K562 (cell line): ENCODE measurements at regions not wholly inside any gene's neighbourhood (a gene's known extent, or its start where the extent isn't known, plus 50 kb on each side); places are given as distances from the start of the nearest gene placed in this dataset.
"Not testable (repeated sequence)": the region's sequence is repeated elsewhere in the genome, so short reads cannot be mapped to it uniquely, and the experiment has no call there.

ENCODE experiments used
- ATAC-seq: fragments of 200-7000 bp; cut with Tn5 transposase; 3 replicates; pipeline ENCODE4 v1.9.1; 2020; ENCODE audit warnings: moderate library complexity
- BruUV-seq: library from RNA; stranded (reverse); fragments of 400-500 nt; replicated peaks from 2 replicates; lab custom pipeline; 2021; lab: Mats Ljungman, UMichigan
- CTCF ChIA-PET: fragments of 300-600 bp; formaldehyde crosslinking; extraction: SDS; loops from one replicate; lab custom pipeline; 2021; ENCODE audit warnings: low intra/inter-chr PET ratio; lab: Yijun Ruan, JAX
- POLR2A ChIA-PET: fragments of 300-600, 350-650 bp; sonication (Branson Sonifier 250); formaldehyde crosslinking; extraction: SDS; loops from one replicate; lab custom pipeline; 2021; ENCODE audit warnings: antibody characterized with exemption, inconsistent platforms; lab: Yijun Ruan, JAX
- DNase-seq, 4 experiments: peaks; one replicate each; pipeline versions ENCODE4 v3.0.0 to v3.0.0-alpha.2; 2011 to 2018; ENCODE audit warnings: low spot score in 3 of 4, mixed read lengths in 3 of 4; ENCODE audit errors: extremely low read depth in 1 of 4
- FAIRE-seq: peaks from 2 replicates; lab custom pipeline; 2011; peaks lifted over from hg19 to GRCh38; lab: Jason Lieb, UNC
- H2AFZ ChIP-seq: 2 replicates; pipeline ENCODE4 v1.6.0; 2011; ENCODE audit warnings: low read depth, low read length, control low read depth, inconsistent platforms
- H3K27ac ChIP-seq: fragments of 200-600 bp; 3 replicates; pipeline ENCODE4 v1.8.0; 2011; ENCODE audit warnings: low read depth, mild to moderate bottlenecking, control low read depth, inconsistent platforms, low read length, moderate library complexity, mixed read lengths; ENCODE audit errors: extremely low read depth
- H3K27me3 ChIP-seq, 2 experiments: fragments of 300-600 bp in 1 of 2; 2 replicates in 1 of 2; 3 replicates in 1 of 2; pipeline versions ENCODE4 v1.6.0 to v1.8.0; 2011; ENCODE audit warnings: inconsistent platforms in 2 of 2, low read length in 2 of 2, mild to moderate bottlenecking in 1 of 2, mixed read lengths in 1 of 2, moderate library complexity in 1 of 2; ENCODE audit not compliant: control insufficient read depth in 2 of 2, insufficient read depth in 2 of 2
- H3K36me3 ChIP-seq: fragments of 300-600 bp; 3 replicates; pipeline ENCODE4 v1.8.0; 2011; ENCODE audit warnings: mild to moderate bottlenecking, low read length, inconsistent platforms; ENCODE audit not compliant: control insufficient read depth, insufficient read depth
- H3K4me1 ChIP-seq, 2 experiments: fragments of 200-600 bp in 1 of 2; replicated peaks in 1 of 2; 2 replicates in 1 of 2; 3 replicates in 1 of 2; pipeline versions ENCODE4 v1.5.1 to v1.8.0; 2011; ENCODE audit warnings: inconsistent platforms in 2 of 2, low read length in 2 of 2, mild to moderate bottlenecking in 1 of 2, mixed read lengths in 1 of 2, moderate library complexity in 1 of 2; ENCODE audit not compliant: control insufficient read depth in 2 of 2, insufficient read depth in 2 of 2
- H3K4me2 ChIP-seq: 2 replicates; pipeline ENCODE4 v1.6.1; 2011; ENCODE audit warnings: low read length, control low read depth, inconsistent platforms, mixed read lengths; ENCODE audit not compliant: insufficient read depth
- H3K4me3 ChIP-seq: fragments of 200-600 bp; sonication (generic), shearing (Covaris generic); 2 replicates; pipeline ENCODE4 v1.5.1; 2016; ENCODE audit warnings: control low read depth, inconsistent platforms
- H3K79me2 ChIP-seq: fragments of 200-600 bp; 3 replicates; pipeline ENCODE4 v1.8.0; 2011; ENCODE audit warnings: low read length, inconsistent platforms; ENCODE audit not compliant: control insufficient read depth, insufficient read depth
- H3K9ac ChIP-seq, 2 experiments: 2 replicates each; pipeline versions ENCODE4 v1.6.0 to v1.6.1; 2011; ENCODE audit warnings: low read depth in 2 of 2, low read length in 2 of 2, control low read depth in 1 of 2, inconsistent platforms in 1 of 2, mild to moderate bottlenecking in 1 of 2, mixed read lengths in 1 of 2; ENCODE audit not compliant: insufficient read depth in 1 of 2
- H3K9me1 ChIP-seq: one replicate; pipeline ENCODE4 v1.6.0; 2011; ENCODE audit warnings: inconsistent platforms, mild to moderate bottlenecking, low read length, moderate library complexity; ENCODE audit not compliant: control insufficient read depth, insufficient read depth
- H3K9me3 ChIP-seq: replicated peaks from 2 replicates; pipeline ENCODE4 v1.5.1; 2011; ENCODE audit warnings: low read depth, low read length, inconsistent platforms; ENCODE audit not compliant: control insufficient read depth, insufficient read depth
- H4K20me1 ChIP-seq: replicated peaks from 2 replicates; pipeline ENCODE4 v1.6.1; 2011; ENCODE audit warnings: low read length, inconsistent platforms, mixed read lengths; ENCODE audit not compliant: control insufficient read depth, insufficient read depth
- CBX8 ChIP-seq: fragments of 200-600 bp; sonication (generic); IDR thresholded peaks from 2 replicates; pipeline ENCODE4 v1.6.1; 2012; ENCODE audit warnings: borderline replicate concordance, mixed run types, low read depth, mild to moderate bottlenecking, moderate library complexity, mixed read lengths, low read length, control low read depth, inconsistent platforms; ENCODE audit not compliant: poor library complexity, severe bottlenecking; ENCODE audit errors: extremely low read depth
- ERF ChIP-seq: fragments of 450-650 bp; formaldehyde crosslinking; IDR thresholded peaks from 2 replicates; pipeline ENCODE4 v1.4.0; 2020; ENCODE audit warnings: mild to moderate bottlenecking, mixed read lengths
- FOXO4 ChIP-seq: fragments of 450-650 bp; formaldehyde crosslinking; IDR thresholded peaks from 2 replicates; pipeline ENCODE4 v1.4.0; 2020; ENCODE audit warnings: mild to moderate bottlenecking, moderate library complexity
- ZBTB2 ChIP-seq: fragments of 450-650 bp; IDR thresholded peaks from 2 replicates; pipeline ENCODE4 v1.6.1; 2016; ENCODE audit warnings: antibody characterized with exemption
- ZNF668 ChIP-seq: fragments of 250-450 bp; sonication (Bioruptor Pico); IDR thresholded peaks from 2 replicates; pipeline ENCODE4 v1.8.0; 2022; ENCODE audit warnings: mild to moderate bottlenecking, inconsistent platforms
- ZNF740 ChIP-seq, 3 experiments: fragments of 200-800 bp in 1 of 3; sonication (Bioruptor generic) in 1 of 3; sonication (generic) in 1 of 3; formaldehyde crosslinking in 1 of 3; IDR thresholded peaks; 2 replicates each; pipeline versions ENCODE4 v1.6.1 to v1.8.0; 2016 to 2022; ENCODE audit warnings: mild to moderate bottlenecking in 2 of 3, missing compliant biosample characterization in 2 of 3, missing genetic modification characterization in 2 of 3, missing genetic modification reagents in 1 of 3
- WGBS: fragments of 100-300 bp; shearing (Covaris generic); methylation state at CpG from one replicate; pipeline ENCODE4 v1.1.6; 2016; ENCODE audit warnings: low coverage, mixed read lengths; ENCODE audit not compliant: insufficient coverage; ENCODE audit errors: missing lambda C conversion rate; 5-methylcytosine and 5-hydroxymethylcytosine counted together
- in situ Hi-C: fragments of 300-500 bp; cut with MboI; formaldehyde crosslinking; loops from 4 replicates; pipeline ENCODE4 v1.15.0; 2018; ENCODE audit warnings: inconsistent platforms, mixed read lengths
- intact Hi-C: fragments of 100-400 bp; cut with micrococcal nuclease; formaldehyde crosslinking; loops from 2 replicates; pipeline ENCODE4 v1.14.2; 2022

GRCh38 chr2:95702471-95702870 is 110.7 kb downstream of the TRIM43 start (continued):
- TF ChIP-seq CBX8, result no peak
- TF ChIP-seq ZNF668 (CRISPR knock-in tag), result no peak
- TF ChIP-seq ZBTB2, result no peak
- TF ChIP-seq ERF (CRISPR knock-in tag), result no peak
- no peak for TF ChIP-seq FOXO4 (CRISPR knock-in tag)
- TF ChIP-seq ZNF740 (CRISPR knock-in tag; IDR thresholded peaks at IDR 0.05), result no peak
- no peak for TF ChIP-seq ZNF740 (tag; IDR thresholded peaks at IDR 0.05)
- TF ChIP-seq, all 486 proteins: peak for 0

GRCh38 chr2:95707161-95707560 is 115.4 kb downstream of the TRIM43 start:
- H3K36me3 ChIP-seq, BruUV-seq, H3K4me2 ChIP-seq, intact Hi-C loops, H3K27me3 ChIP-seq, H3K4me1 ChIP-seq, H4K20me1 ChIP-seq, H2AFZ ChIP-seq, in situ Hi-C loops, FAIRE-seq, CTCF ChIA-PET, H3K9me1 ChIP-seq, H3K79me2 ChIP-seq, POLR2A ChIA-PET, H3K27ac ChIP-seq, ATAC-seq, H3K9me3 ChIP-seq, H3K4me3 ChIP-seq, H3K9ac ChIP-seq, DNase-seq: not testable (repeated sequence)
- 0% methylated on average over 1 of the region's 2 CpGs for WGBS
